Caco-2 (cell line): ENCODE measurements at regions not wholly inside any gene's neighbourhood (a gene's known extent, or its start where the extent isn't known, plus 50 kb on each side); places are given as distances from the start of the nearest gene placed in this dataset.

Experiments
- BruUV-seq: library from RNA; stranded (reverse); fragments of 400-500 nt; replicated peaks from 2 replicates; lab custom pipeline; 2021; lab: Mats Ljungman, UMichigan
- CTCF ChIA-PET: fragments of 300-600 bp; sonication (Branson Sonifier 250); formaldehyde crosslinking; loops from one replicate; lab custom pipeline; 2022; ENCODE audit warnings: antibody characterized with exemption; lab: Charles Lee
- POLR2A ChIA-PET: fragments of 300-600 bp; sonication (Branson Sonifier 250); formaldehyde crosslinking; loops from one replicate; lab custom pipeline; 2022; ENCODE audit warnings: antibody characterized with exemption; lab: Charles Lee
- DNase-seq, 2 experiments: peaks; one replicate each; pipeline versions ENCODE4 v3.0.0 to v3.0.0-alpha.2; 2020 to 2022
- H3K27me3 ChIP-seq: replicated peaks from 2 replicates; pipeline ENCODE4 v1.6.0; 2011; ENCODE audit warnings: low read length; ENCODE audit not compliant: control insufficient read depth, insufficient read depth
- H3K36me3 ChIP-seq: 2 replicates; pipeline ENCODE4 v1.5.1; 2011; ENCODE audit warnings: low read length; ENCODE audit not compliant: control insufficient read depth, insufficient read depth
- H3K4me1 ChIP-seq: fragments of 250-450 bp; sonication (Bioruptor Pico); 2 replicates; pipeline ENCODE4 v1.5.1; 2020; ENCODE audit warnings: mild to moderate bottlenecking
- H3K4me3 ChIP-seq: 2 replicates; pipeline ENCODE4 v1.5.1; 2011; ENCODE audit warnings: low read depth, mild to moderate bottlenecking, control low read depth, low read length
- H3K9me3 ChIP-seq: fragments of 250-450 bp; sonication (Bioruptor Pico); 2 replicates; pipeline ENCODE4 v1.5.1; 2020; ENCODE audit warnings: mild to moderate bottlenecking, moderate library complexity
- H3K27ac Mint-ChIP-seq: one replicate; pipeline ENCODE4 v1.8.0; 2022; ENCODE audit warnings: mixed read lengths; ENCODE audit not compliant: unreplicated experiment
- H3K27me3 Mint-ChIP-seq: one replicate; pipeline ENCODE4 v1.8.0; 2022; ENCODE audit warnings: mixed read lengths; ENCODE audit not compliant: insufficient read depth, unreplicated experiment
- H3K36me3 Mint-ChIP-seq: one replicate; pipeline ENCODE4 v1.8.0; 2022; ENCODE audit warnings: mild to moderate bottlenecking, mixed read lengths; ENCODE audit not compliant: insufficient read depth, unreplicated experiment
- H3K4me1 Mint-ChIP-seq: one replicate; pipeline ENCODE4 v1.8.0; 2022; ENCODE audit warnings: low read depth, mixed read lengths; ENCODE audit not compliant: unreplicated experiment
- H3K4me3 Mint-ChIP-seq: one replicate; pipeline ENCODE4 v1.8.0; 2022; ENCODE audit warnings: mild to moderate bottlenecking, moderate library complexity, mixed read lengths; ENCODE audit not compliant: unreplicated experiment
- H3K9me3 Mint-ChIP-seq: one replicate; pipeline ENCODE4 v1.8.0; 2022; ENCODE audit warnings: mixed read lengths; ENCODE audit not compliant: unreplicated experiment
- CTCF ChIP-seq, 2 experiments: fragments of 200-600 bp in 1 of 2; IDR thresholded peaks; 1 replicate in 1 of 2; 2 replicates in 1 of 2; pipeline versions ENCODE4 v1.5.1 to v1.8.0; 2011 to 2022; ENCODE audit warnings: antibody characterized with exemption in 1 of 2, control low read depth in 1 of 2, inconsistent platforms in 1 of 2, low read depth in 1 of 2, low read length in 1 of 2, mild to moderate bottlenecking in 1 of 2, moderate library complexity in 1 of 2; ENCODE audit not compliant: insufficient read depth in 1 of 2, severe bottlenecking in 1 of 2, unreplicated experiment in 1 of 2
- intact Hi-C: fragments of 100-400 bp; cut with micrococcal nuclease; formaldehyde crosslinking; loops from one replicate; pipeline ENCODE4 v1.10.0; 2022; ENCODE audit not compliant: unreplicated experiment

- H3K27ac Mint-ChIP-seq = no peak overlapping the region
These were observed 382.4 kb upstream of the SMIM21 start for GRCh38 chr18:75809926-75810255.

GRCh38 chr18:75809151-75809925 is 381.8 kb upstream of the SMIM21 start:
- no peak overlapping the region for H3K27ac Mint-ChIP-seq
- no peaks in the 10 kb centered on the region for H3K9me3 ChIP-seq
- H3K4me1 ChIP-seq = no peaks in the 10 kb centered on the region
- intact Hi-C loops = no loop called here
- ChIA-PET POLR2A (no interaction called here), CTCF (no interaction called here)
- H3K4me1 Mint-ChIP-seq = peaks cover 6% of the 10 kb centered on the region
- DNase-seq = no peak
- H3K27me3 ChIP-seq = no peaks in the 10 kb centered on the region
- H3K4me3 ChIP-seq = no peak overlapping the region
- no peaks in the 10 kb centered on the region for H3K36me3 ChIP-seq
- TF ChIP-seq CTCF (IDR thresholded peaks at IDR 0.05; ENCODE audit: insufficient read depth in 1 of 2, low read depth in 1 of 2, low read length in 1 of 2, severe bottlenecking in 1 of 2, unreplicated experiment in 1 of 2) = no peak
- no TSS peak for BruUV-seq
- H3K9me3 Mint-ChIP-seq = no peaks in the 10 kb centered on the region
- H3K27me3 Mint-ChIP-seq = no peaks in the 10 kb centered on the region
- peak overlapping the region; percentile 49 for H3K4me3 Mint-ChIP-seq
- H3K36me3 Mint-ChIP-seq = no peaks in the 10 kb centered on the region

More at GRCh38 chr18:75809926-75810255, 382.4 kb upstream of the SMIM21 start:
- no peak for DNase-seq
- H3K27me3 Mint-ChIP-seq = no peaks in the 10 kb centered on the region
- peak overlapping the region; percentile 49 for H3K4me3 Mint-ChIP-seq
- H3K36me3 ChIP-seq = no peaks in the 10 kb centered on the region
- intact Hi-C loops = no loop called here
- no peaks in the 10 kb centered on the region for H3K36me3 Mint-ChIP-seq
- no peaks in the 10 kb centered on the region for H3K4me1 ChIP-seq
- no peaks in the 10 kb centered on the region for H3K27me3 ChIP-seq
- no peaks in the 10 kb centered on the region for H3K9me3 Mint-ChIP-seq
- H3K9me3 ChIP-seq = no peaks in the 10 kb centered on the region
- CTCF ChIA-PET = no interaction called here
- POLR2A ChIA-PET = no interaction called here
- no TSS peak for BruUV-seq
- H3K4me1 Mint-ChIP-seq = peaks cover 6% of the 10 kb centered on the region
- TF ChIP-seq CTCF (IDR thresholded peaks at IDR 0.05; ENCODE audit: insufficient read depth in 1 of 2, low read depth in 1 of 2, low read length in 1 of 2, severe bottlenecking in 1 of 2, unreplicated experiment in 1 of 2) = no peak
- H3K4me3 ChIP-seq = no peak overlapping the region

- no TSS peak for BruUV-seq
- ChIA-PET POLR2A (no interaction called here), CTCF (no interaction called here)
These were observed 377.8 kb upstream of the SMIM21 start for GRCh38 chr18:75805265-75805664.

More at GRCh38 chr18:75805265-75805664, 377.8 kb upstream of the SMIM21 start:
- no peak for DNase-seq
- H3K27ac Mint-ChIP-seq = no peak overlapping the region
- no peaks in the 10 kb centered on the region for H3K36me3 ChIP-seq
- no peak for TF ChIP-seq CTCF (IDR thresholded peaks at IDR 0.05; ENCODE audit: insufficient read depth in 1 of 2, low read depth in 1 of 2, low read length in 1 of 2, severe bottlenecking in 1 of 2, unreplicated experiment in 1 of 2)
- H3K27me3 Mint-ChIP-seq = no peaks in the 10 kb centered on the region
- no peaks in the 10 kb centered on the region for H3K4me1 ChIP-seq
- H3K4me3 Mint-ChIP-seq = no peak overlapping the region
- no peaks in the 10 kb centered on the region for H3K36me3 Mint-ChIP-seq
- no peaks in the 10 kb centered on the region for H3K9me3 Mint-ChIP-seq
- H3K4me3 ChIP-seq = no peak overlapping the region
- peaks cover 6% of the 10 kb centered on the region for H3K4me1 Mint-ChIP-seq
- no peaks in the 10 kb centered on the region for H3K27me3 ChIP-seq
- intact Hi-C loops = no loop called here
- H3K9me3 ChIP-seq = no peaks in the 10 kb centered on the region
